Kidney epithelial cell (primary cell): ENCODE measurements at regions not wholly inside any gene's neighbourhood (a gene's known extent, or its start where the extent isn't known, plus 50 kb on each side); places are given as distances from the start of the nearest gene placed in this dataset.
A peak's percentile ranks its signal among the peaks of the same experiment; 100 is the strongest.

ENCODE experiments used
- DNase-seq: peaks from one replicate; pipeline ENCODE4 v3.0.0-alpha.2; 2010; ENCODE audit warnings: low read depth
- H3K27me3 ChIP-seq: 2 replicates; pipeline ENCODE4 v1.6.0; 2011; ENCODE audit warnings: low read length; ENCODE audit not compliant: control insufficient read depth, insufficient read depth
- H3K36me3 ChIP-seq: 2 replicates; pipeline ENCODE4 v1.5.1; 2011; ENCODE audit warnings: low read length; ENCODE audit not compliant: control insufficient read depth, insufficient read depth
- H3K4me3 ChIP-seq: 2 replicates; pipeline ENCODE4 v1.5.1; 2011; ENCODE audit warnings: low read depth, mild to moderate bottlenecking, control low read depth, low read length
- TF ChIP-seq, protein P1 (sequence below): IDR thresholded peaks from 2 replicates; pipeline ENCODE4 v1.5.1; 2011; ENCODE audit warnings: mild to moderate bottlenecking, moderate library complexity, low read length, control low read depth, inconsistent platforms; ENCODE audit not compliant: insufficient read depth, poor library complexity, severe bottlenecking

GRCh38 chr3:188950832-188951489 is 220.8 kb upstream of the TPRG1 start:
- H3K27me3 ChIP-seq: no peaks in the 10 kb centered on the region
- H3K4me3 ChIP-seq: no peak overlapping the region
- DNase-seq: peak; percentile 86
- no peaks in the 10 kb centered on the region for H3K36me3 ChIP-seq
- TF ChIP-seq, protein P1, sequence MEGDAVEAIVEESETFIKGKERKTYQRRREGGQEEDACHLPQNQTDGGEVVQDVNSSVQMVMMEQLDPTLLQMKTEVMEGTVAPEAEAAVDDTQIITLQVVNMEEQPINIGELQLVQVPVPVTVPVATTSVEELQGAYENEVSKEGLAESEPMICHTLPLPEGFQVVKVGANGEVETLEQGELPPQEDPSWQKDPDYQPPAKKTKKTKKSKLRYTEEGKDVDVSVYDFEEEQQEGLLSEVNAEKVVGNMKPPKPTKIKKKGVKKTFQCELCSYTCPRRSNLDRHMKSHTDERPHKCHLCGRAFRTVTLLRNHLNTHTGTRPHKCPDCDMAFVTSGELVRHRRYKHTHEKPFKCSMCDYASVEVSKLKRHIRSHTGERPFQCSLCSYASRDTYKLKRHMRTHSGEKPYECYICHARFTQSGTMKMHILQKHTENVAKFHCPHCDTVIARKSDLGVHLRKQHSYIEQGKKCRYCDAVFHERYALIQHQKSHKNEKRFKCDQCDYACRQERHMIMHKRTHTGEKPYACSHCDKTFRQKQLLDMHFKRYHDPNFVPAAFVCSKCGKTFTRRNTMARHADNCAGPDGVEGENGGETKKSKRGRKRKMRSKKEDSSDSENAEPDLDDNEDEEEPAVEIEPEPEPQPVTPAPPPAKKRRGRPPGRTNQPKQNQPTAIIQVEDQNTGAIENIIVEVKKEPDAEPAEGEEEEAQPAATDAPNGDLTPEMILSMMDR: no peak

DNA sequence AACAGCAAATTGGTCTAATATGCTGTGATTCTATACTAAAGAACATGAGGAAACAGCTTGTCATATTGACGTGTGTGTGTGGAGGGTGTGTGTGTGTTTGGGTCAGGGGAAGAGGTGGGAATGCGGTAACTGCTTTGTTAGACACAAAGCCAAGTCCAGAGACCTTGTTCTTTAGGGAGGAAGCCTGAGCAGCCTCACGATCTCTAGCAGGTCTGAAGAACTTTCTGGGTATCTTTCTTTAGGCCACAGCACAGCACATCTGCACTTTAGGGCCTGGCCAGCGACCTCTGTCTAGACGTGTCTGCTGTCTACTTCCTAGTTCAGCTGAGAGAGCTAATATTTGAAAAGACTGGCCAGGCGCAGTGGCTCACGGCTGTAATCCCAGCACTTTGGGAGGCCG is 220.0 kb upstream of the TPRG1 start:
- no peaks in the 10 kb centered on the region for H3K27me3 ChIP-seq
- TF ChIP-seq, protein P1: no peak
- H3K36me3 ChIP-seq: no peaks in the 10 kb centered on the region
- no peak for DNase-seq
- no peak overlapping the region for H3K4me3 ChIP-seq

DNA sequence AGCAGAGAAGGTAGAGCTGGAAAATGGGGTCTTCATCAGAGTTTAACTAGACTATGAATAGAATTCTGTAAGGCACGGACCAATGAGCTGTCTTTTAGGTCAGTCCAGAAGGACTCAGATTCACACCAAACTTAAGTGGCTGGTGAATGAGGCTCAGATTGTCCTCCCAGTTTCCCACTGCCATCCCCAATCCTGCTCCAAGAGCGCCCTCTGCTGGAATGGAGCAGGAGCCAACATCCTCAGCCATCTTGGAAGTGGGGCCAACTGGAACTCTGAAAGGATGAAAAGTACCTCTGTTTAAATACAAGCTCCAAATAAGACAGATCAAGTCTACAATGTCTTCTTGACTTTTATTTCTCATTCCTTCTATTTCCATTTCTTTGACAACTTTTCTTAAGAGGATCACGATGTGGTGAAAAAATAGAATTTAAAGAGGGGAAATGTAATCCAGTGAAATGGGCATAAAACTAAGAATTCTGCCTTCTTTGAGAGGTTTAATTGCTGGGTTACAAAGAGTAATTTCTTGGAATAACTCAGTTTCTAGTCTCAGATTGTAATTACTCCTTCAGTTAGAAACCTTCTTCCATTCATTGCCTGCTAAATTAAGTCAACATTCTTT is 217.1 kb upstream of the TPRG1 start:
- TF ChIP-seq, protein P1: peak; percentile 93
- Histone ChIP-seq H3K4me3 (no peak overlapping the region), H3K36me3 (no peaks in the 10 kb centered on the region), H3K27me3 (no peaks in the 10 kb centered on the region)
- no peak for DNase-seq

DNA sequence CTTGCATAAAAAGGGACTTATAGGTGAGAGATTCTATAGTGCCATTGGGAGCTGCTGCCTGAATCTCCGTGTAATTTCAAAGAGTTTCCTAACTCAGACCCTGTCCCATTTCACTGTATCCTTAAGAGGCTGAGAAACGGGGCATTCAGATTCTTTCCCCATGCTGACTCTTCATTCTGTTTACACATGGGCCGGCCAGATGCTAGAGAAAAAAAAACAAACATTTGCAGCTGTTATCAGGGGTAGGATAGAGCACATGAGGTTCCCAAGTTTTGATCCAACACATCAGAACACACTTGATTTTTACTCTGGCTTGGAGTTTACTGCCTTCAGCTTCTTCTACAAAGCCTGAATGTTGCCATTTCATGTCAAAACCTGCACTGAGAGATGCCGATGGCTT is 215.9 kb upstream of the TPRG1 start:
- no peaks in the 10 kb centered on the region for H3K36me3 ChIP-seq
- H3K27me3 ChIP-seq: no peaks in the 10 kb centered on the region
- no peak for DNase-seq
- H3K4me3 ChIP-seq: no peak overlapping the region
- TF ChIP-seq, protein P1: no peak

GRCh38 chr3:188956839-188957489 is 214.8 kb upstream of the TPRG1 start:
- Histone ChIP-seq H3K27me3 (no peaks in the 10 kb centered on the region), H3K4me3 (no peak overlapping the region), H3K36me3 (no peaks in the 10 kb centered on the region)
- no peak for DNase-seq
- TF ChIP-seq, protein P1: peak; percentile 71
